Lung microvascular endothelial cell (primary cell): ENCODE measurements at regions not wholly inside any gene's neighbourhood (a gene's known extent, or its start where the extent isn't known, plus 50 kb on each side); places are given as distances from the start of the nearest gene placed in this dataset.
"Not testable (repeated sequence)": the region's sequence is repeated elsewhere in the genome, so short reads cannot be mapped to it uniquely, and the experiment has no call there.

Experiments used
- DNase-seq, 2 donors: peaks; one replicate each; pipeline versions ENCODE4 v3.0.0 to v3.0.0-alpha.2; 2010; ENCODE audit warnings: low read depth in 2 of 2

DNA sequence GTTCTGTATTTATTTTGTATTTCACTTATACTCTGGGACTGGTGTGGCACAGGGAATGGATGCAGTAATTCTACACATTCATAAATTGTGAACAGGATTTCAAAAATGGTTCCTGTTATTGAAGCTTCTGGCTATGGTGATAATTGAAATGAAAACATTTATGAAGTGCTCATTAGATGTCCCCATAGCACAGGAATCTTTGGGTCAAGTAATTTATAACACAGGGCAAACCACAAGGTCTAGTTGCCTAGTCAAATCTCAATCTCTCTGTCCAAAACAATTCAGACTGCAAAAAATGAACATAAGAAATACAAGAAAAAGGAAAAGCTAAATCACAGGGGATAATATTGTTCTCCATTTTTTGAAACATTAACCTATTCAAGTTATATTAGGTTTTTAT, 117.5 kb upstream of the PTPRG start:
- no peak for DNase-seq

DNA sequence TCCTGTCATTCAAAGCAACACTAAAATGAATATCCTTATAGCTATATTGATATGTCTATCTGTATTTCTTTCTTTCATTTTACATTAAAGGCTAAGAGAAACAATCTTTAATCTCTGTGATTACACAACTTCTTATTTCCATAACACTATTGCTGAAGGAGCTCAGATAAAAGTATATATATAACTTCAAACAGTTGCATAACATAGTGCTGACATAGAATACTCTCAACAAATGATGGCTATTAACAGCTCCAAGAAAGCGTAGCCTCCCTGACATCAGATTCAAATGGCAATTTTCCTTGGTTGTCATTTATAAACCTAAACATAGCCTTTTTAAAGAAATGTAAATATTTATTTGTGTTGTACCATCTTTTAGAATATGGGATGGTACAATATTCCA, 116.6 kb upstream of the PTPRG start:
- no peak for DNase-seq

DNA sequence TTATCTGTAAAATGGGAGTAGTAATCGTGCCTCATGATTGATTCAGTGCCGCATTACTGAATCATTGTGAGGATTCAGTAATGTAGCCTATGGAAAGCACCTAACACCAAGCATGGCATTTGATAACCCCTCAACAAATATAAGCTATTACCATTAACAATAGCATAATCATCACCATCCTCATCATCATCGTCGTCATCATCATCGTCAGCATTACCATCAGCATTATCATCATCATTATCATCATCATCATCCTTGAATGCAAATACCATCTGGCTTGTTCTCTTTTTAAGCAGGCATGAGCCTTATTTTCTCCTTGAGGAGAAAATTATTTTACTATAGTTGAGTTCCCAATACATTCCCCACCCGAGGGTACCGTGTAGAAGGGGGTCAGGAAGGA, 115.4 kb upstream of the PTPRG start:
- DNase-seq, result no peak

DNA sequence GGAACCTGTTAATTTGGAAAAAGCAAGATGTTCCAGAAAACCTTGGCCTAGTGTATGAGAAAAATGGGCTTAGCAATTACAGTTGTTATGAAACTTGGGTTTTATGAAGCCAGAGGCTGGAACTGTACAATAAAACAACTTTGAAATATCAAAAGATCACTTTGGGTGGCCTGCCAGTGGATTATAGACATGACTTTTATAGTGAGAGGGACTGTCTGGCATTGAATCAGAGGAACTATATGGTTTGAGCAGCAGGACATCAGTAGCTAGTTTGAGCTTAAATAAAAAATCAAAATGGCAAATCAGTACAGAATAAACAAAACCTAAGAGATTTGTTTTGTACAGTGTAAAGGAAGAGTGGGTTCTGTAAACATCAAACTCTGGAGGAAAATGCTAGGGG, 115.0 kb upstream of the PTPRG start:
- DNase-seq, result no peak

DNA sequence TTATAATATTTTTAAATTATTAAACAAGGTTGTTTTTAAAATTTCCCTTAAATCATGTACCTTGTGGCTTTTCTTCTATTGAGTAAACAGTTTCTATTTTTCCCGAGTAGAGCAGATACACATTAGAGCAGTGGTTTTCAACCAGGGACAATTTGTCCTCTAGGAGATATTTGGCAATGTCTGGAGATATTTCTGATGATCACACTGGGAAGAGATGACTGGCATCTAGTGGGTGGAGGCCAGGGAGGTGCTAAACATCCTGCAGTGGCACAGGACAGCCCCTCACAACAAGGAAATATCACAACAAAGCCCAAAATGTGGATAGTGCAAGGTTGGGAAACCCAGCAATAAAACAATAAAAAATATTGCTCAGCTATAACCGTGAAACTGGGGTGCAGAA, 113.0 kb upstream of the PTPRG start:
- no peak for DNase-seq

DNA sequence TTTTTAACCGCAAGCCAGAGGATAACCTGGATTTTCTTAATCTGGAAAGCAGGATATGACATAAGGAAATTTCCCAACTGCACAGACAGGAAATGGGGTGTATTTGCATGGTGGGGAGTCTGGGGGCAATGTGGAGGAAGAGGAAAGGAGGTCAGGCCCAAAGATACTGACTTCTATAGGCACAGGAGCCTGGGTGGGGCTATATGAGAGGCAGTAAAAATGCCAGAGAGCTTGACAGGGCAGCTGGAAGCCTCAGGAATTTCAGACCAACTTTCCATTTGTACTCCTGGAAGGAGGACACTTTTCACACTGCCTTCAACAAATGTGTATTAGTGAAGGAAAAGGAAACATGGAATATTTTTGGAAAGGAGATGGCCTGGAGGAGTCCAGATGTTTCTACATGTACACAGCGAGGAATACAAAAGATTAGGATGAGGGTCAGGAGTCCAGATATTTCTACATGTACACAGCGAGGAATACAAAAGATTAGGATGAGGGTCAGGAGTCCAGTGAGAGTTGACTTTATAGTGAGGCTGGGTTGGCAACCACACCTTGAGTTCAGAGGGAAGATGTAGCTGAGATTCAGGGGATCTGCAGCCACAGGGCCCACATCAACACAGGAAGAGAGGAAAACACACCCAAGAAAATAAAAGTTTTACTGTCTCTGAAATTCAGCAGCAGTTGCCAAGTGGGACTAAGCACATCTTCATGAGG, 111.9 kb upstream of the PTPRG start:
- DNase-seq, result no peak

DNA sequence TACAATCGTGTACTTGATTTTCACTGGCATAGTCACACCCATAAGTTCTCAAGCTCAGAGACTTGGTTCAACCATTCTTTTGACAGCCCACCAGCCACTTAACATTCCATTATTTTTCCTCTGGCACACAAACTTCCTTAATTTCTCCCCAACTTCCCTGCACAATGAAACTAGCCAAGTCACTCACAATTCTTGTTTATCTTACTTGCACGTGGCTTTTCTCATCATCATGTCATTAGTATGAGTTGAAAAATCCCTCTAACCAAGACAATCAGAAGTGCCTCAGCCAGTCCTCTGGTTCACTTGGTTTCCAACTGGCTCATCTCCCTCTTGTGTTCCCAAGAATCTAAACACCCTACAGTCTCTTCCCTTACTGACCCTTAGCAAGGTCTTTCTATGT, 110.5 kb upstream of the PTPRG start:
- DNase-seq, result no peak

DNA sequence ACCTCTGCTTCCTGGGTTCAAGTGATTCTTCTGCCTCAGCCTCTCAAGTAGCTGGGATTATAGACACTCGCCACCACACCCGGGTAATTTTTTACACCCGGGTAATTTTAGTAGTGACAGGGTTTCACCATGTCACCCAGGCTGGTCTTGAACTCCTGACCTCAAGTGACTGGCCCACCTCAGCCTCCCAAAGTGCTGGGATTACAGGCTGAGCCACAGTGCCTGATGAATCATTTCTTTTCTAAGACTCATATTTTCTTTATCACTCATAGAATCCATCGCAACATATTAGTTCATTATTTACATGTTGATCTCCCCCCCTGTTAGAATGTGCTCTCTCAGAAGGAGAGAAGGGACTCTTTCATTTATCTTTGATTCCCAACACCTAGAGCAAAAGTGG, 109.5 kb upstream of the PTPRG start:
- DNase-seq, result no peak

DNA sequence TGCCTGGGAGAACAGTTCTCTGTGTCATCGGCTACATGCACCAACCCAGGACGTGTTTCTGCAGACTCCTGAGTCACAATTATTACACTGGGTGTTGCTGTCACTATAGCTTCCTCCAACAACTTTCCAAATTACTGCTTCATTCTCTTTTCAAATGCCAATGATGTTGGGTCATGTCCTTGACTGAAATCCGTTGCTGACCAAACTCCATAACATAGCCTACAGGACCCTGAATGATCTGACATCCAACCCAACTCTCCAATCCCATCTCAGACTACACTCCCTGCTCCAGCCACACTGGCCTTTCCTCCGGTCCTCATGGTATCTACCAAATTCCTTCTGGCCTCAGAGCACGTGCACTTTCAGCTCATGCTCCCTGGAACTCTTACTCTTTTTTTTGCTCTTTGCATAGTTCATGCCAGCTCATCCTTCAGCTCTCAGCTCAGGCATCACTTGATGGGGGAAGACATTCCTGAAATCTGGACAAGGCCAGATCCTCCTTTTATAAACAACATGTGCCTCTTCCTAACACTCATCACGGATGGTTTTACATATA, 108.8 kb upstream of the PTPRG start:
- no peak for DNase-seq

DNA sequence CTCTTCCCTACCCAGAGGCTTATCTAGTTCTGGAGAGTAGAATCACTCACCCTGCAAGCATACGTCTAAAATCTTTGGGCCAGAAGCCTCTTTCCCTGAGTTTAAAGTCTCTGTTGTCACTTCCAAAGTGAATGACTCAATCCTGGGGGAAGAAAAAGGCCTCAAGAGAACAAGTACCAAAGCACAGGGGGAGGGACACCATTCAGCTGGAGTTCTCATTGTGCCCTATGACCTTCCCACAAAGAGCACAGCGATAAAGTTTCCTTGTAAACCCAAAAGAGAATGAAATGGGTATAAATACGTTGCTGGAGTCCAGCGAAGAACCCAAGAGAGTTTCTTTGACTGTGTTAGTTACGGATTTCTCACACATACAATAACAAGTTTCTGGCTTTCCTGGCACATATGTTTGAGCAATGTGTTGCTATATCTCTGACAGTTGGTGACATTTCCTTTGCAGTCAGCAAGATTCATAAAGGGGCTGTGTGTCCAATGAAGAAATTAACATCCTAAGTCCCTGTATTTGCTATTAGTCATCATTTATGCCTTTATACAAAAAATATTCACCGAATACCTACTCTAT, 107.3 kb upstream of the PTPRG start:
- no peak for DNase-seq

DNA sequence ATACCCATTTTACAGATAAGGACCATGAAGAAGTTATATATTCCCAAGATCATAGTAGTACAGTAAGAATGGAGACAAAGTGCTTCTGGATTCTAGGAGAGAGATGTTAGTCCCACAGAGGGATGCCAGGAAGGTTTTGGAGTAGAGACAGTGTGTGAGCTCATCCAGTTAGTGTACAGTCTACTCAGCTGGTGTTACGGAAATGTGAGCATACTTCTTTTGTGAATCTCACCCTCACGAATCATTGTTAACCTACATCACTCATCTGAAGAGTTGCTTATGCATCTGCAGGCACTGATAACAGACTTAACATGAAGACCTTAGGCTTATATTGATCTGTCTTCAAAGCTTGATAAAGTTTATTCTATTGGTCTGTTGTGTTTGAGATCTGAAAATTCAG, 106.6 kb upstream of the PTPRG start:
- DNase-seq, result no peak

DNA sequence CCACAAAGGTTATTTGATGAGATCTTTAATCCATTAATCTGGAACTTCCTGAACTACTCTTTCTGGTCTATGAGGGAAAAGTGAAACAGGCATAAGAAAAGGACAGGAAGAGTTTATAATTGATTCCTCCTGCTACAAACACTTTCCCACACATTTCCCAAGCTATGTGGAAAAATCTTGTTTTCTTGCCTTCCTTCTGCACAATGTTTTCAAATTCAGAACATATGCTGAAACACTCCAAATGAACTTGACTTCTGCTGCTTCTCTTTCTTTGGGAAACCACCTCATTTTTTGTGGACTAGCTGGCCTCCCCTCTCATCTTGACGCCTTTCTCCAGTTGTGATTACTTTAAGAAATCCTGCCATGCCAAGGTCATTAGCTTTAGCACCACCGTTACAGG, 100.7 kb upstream of the PTPRG start:
- DNase-seq, result no peak

DNA sequence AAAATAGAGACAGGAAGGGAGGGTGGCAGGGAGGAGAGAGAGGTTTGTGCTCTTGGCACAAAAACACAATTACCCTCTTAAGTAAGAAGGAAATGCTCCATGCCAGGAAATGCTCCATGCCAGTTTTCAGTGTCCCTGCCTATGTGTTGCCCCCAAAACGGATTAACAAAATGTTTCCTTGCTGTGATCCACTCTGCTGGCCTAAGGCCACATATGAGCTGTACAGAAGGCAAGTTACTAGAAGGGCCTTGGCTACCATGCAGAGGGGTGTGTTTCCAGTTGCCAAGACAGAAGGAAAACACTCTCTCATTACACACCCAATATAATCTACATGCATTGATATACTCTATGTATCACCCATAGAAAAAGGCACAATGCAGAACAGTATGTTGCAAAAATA, 98.2 kb upstream of the PTPRG start:
- DNase-seq, result no peak

DNA sequence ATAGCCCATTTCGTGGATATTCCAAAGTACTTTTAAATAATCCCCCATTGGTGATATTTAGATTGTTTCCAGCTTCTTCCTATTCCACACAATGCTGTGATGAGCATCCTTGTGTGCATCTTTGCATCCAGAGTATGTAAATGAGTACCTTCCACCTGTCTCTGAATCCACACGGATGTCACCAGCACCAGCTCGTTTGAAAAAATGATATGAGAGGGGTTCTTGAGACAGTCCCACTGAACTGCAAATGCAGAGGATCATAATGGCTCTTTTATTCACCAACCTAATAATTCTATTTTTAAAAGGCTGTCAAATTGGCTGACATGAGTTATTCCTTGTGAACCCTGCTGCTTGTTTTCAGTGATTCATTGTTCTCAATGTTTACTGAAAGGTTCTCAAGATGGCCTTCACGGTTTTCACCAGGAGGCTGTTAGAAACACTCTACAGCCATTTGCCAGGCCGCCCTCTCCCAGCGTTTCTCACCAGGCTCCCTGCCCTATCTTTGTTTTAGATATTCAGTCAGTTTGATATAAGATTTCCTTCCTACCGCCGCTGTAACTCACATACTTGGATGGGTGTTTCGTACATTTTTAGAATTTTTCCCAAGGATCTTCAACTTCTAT, 96.7 kb upstream of the PTPRG start:
- DNase-seq, result no peak

DNA sequence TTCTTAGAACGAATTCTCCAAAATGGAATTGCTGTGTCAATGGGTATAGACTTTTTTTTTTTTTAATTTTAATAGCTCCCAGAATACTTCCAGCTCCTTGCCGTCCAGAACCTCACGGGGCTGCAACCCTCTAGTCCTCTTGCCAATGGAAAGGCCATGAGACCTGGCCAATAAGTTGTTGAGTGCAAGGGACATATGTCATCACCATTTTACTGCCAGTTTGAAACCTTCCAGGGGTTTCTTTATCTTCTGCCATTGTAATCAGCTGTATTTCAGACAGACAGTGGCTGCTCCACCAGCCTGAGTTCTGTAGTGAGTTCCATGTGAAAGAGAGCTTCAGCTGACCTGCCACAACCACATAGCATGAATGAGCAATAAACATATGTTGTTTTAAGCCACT, 95.0 kb upstream of the PTPRG start:
- no peak for DNase-seq

DNA sequence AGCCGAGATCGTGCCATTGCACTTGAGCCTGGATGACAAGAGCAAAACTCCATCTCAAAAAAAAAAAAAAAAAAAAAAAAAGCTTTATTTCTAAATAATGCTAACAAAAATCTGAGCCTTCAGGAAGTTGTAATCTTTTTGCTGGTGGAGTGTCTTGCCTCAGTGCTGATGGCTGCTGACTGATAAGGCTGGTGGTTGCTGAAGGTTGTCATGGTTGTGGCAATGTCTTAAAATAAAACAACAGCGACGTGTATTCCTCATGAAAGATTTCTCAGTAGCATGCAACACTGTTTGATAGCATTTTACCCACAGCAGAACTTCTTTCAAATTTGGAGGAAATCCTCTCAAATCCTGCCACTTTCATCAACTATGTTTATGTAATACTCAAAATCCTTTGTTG, 77.4 kb upstream of the PTPRG start:
- no peak for DNase-seq

DNA sequence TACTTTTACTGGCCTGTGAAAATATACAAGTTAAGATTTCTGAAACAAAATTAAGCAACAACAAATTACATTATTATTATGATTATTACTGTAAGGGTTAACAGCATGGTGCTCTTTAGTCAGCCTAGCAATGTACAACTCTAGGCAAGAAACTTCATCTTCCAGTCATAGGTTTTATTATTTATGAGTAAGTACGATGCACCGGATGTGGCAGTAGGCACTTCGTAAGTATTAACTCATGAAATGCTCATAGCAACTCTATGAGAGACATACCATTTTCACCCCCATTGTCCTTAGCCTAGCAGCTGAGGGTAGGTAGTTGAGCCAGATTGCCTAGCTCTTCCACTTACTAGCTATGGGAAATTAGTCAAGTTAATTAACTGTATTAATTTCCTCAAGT, 68.0 kb upstream of the PTPRG start:
- DNase-seq, result no peak

DNA sequence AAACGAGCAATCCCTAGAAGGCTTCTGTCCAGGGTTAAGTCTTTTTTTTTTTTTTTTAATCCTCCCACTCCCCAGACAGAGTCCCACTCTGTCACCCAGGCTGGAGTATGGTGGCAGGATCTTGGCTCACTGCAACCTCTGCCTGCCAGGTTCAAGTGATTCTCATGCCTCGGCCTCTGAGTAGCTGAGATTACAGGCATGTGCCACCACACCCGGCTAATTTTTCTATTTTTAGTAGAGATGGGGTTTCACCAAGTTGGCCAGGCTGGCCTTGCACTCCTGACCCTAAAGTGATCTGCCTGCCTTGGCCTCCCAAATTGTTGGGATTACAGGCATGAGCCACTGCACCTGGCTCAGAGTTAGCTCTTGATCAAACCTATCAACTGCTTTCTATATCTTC, 67.1 kb upstream of the PTPRG start:
- DNase-seq, result not testable (repeated sequence)

DNA sequence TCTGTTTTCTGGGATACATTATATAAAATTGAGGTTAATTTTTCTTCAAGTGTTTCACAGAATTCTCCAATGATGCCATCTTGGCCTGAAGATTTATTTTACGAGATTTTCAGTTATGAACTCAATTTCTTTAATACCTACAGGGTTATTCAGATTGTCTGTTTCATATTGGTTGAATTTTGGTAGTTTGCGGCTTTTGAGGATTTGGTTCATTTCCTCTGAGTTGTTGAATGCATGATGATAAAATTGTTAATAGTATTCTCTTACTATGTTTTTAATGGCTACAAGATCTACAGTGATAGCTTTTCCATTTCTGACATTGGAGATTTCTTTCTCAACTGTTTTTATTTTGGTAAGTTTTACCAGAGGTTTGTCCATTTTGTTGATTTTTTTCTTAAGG, 63.9 kb upstream of the PTPRG start:
- DNase-seq, result no peak

DNA sequence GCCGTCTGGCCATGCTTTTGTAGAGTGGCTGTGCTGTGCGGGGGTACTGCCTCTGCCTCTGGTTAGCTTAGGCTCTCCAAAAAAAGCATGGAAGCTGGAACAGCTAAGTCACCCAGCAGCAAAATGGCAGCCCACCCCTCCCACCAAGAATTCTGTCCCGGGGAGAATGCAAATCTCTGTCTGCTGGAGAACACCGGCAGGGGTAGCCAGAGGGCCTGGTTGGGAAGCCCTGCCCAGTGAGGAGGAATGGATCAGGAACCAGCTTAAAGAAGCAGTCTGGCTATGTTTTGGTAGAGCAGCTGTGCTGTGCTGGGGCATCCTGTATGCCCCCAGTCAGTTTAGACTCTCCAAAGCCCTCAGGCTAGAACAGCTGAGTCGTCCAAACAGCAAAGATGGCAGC, 56.2 kb upstream of the PTPRG start:
- DNase-seq, result no peak

DNA sequence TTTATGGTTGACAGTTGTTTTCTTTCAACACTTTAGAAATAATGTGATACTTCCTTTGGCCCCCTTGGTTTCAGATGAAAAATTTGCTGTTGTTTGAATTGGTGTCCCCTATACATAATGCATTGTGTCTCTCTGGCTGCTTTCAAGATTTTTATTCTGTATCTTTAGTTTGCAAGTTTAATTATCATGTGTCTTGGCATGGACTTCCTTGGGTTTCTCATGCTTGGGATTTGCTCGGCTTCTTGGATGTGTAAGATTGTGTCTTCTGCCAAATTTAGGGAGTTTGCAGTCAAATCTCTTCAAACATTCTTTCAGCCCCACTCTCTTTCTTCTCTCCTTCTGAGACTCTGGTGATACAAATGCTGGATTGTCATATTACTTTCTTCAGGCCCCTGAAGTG, 53.4 kb upstream of the PTPRG start:
- no peak for DNase-seq
